ENCODE measurements at regions not wholly inside any gene's neighbourhood (a gene's known extent, or its start where the extent isn't known, plus 50 kb on each side); places are given as distances from the start of the nearest gene placed in this dataset.

- no peaks in the 10 kb centered on the region for H3K4me1 Mint-ChIP-seq (ENCODE audit: low read depth, unreplicated experiment)
- no peaks in the 10 kb centered on the region for H3K36me3 Mint-ChIP-seq (ENCODE audit: insufficient read depth, unreplicated experiment)
- intact Hi-C loops (cut with micrococcal nuclease; ENCODE audit: unreplicated experiment), result no loop called here
- DNase-seq, result no peak
- H3K9me3 Mint-ChIP-seq (ENCODE audit: low read depth, unreplicated experiment), result no peaks in the 10 kb centered on the region
- TF ChIP-seq CTCF (IDR thresholded peaks at IDR 0.05; ENCODE audit: unreplicated experiment), result no peak
- no peak overlapping the region for H3K27ac Mint-ChIP-seq (ENCODE audit: unreplicated experiment)
- no TSS peak for BruUV-seq (replicated peaks)
- no peak overlapping the region for H3K4me3 Mint-ChIP-seq (ENCODE audit: low read depth, unreplicated experiment)
- CTCF ChIA-PET, result interaction anchor here (0.6 kb wide), 1 partner anchor 100 kb away, joined by 3 read pairs; no protein-coding TSS in a partner anchor
- no peaks in the 10 kb centered on the region for H3K27me3 Mint-ChIP-seq (ENCODE audit: unreplicated experiment)
These were observed 62.0 kb upstream of the SCIN start for GRCh38 chr7:12508554-12508953.

GRCh38 chr7:12517451-12517850 lies 53.1 kb upstream of the SCIN start:
- intact Hi-C loops (cut with micrococcal nuclease; ENCODE audit: unreplicated experiment), result no loop called here
- CTCF ChIA-PET, result no interaction called here

GRCh38 chr7:12518920-12519681 lies 51.4 kb upstream of the SCIN start:
- CTCF ChIA-PET, result interaction anchor here (0.6 to 1.7 kb wide), 4 partner anchors 9 to 105 kb away, joined by 4 to 6 read pairs (median 5); no protein-coding TSS in a partner anchor

More at GRCh38 chr7:12517451-12517850, 53.1 kb upstream of the SCIN start:
- TF ChIP-seq CTCF (IDR thresholded peaks at IDR 0.05; ENCODE audit: unreplicated experiment), result no peak
- Mint-ChIP-seq H3K4me3 (ENCODE audit: low read depth, unreplicated experiment) (no peak overlapping the region), H3K36me3 (ENCODE audit: insufficient read depth, unreplicated experiment) (no peaks in the 10 kb centered on the region), H3K4me1 (ENCODE audit: low read depth, unreplicated experiment) (no peaks in the 10 kb centered on the region), H3K9me3 (ENCODE audit: low read depth, unreplicated experiment) (peaks cover 11% of the 10 kb centered on the region), H3K27me3 (ENCODE audit: unreplicated experiment) (no peaks in the 10 kb centered on the region), H3K27ac (ENCODE audit: unreplicated experiment) (no peak overlapping the region)
- no peak for DNase-seq
- no TSS peak for BruUV-seq (replicated peaks)

GRCh38 chr7:12519682-12520009 lies 50.9 kb upstream of the SCIN start:
- no peak for DNase-seq
- Mint-ChIP-seq H3K36me3 (ENCODE audit: insufficient read depth, unreplicated experiment) (no peaks in the 10 kb centered on the region), H3K27ac (ENCODE audit: unreplicated experiment) (no peak overlapping the region), H3K4me3 (ENCODE audit: low read depth, unreplicated experiment) (no peak overlapping the region), H3K9me3 (ENCODE audit: low read depth, unreplicated experiment) (peaks cover 9% of the 10 kb centered on the region), H3K27me3 (ENCODE audit: unreplicated experiment) (no peaks in the 10 kb centered on the region), H3K4me1 (ENCODE audit: low read depth, unreplicated experiment) (no peaks in the 10 kb centered on the region)
- CTCF ChIA-PET, result interaction anchor here (0.6 to 1.7 kb wide), 4 partner anchors 10 to 104 kb away, joined by 4 to 6 read pairs (median 5); no protein-coding TSS in a partner anchor
- no TSS peak for BruUV-seq (replicated peaks)
- TF ChIP-seq CTCF (IDR thresholded peaks at IDR 0.05; ENCODE audit: unreplicated experiment), result no peak
- intact Hi-C loops (cut with micrococcal nuclease; ENCODE audit: unreplicated experiment), result loop anchor here (5.0 to 10.0 kb wide), 3 partner anchors 168 to 728 kb away; partner anchors contain the start of gene ARL4A

More at GRCh38 chr7:12518920-12519681, 51.4 kb upstream of the SCIN start:
- peak; percentile 46 for DNase-seq
- Mint-ChIP-seq H3K36me3 (ENCODE audit: insufficient read depth, unreplicated experiment) (no peaks in the 10 kb centered on the region), H3K9me3 (ENCODE audit: low read depth, unreplicated experiment) (peaks cover 11% of the 10 kb centered on the region), H3K4me1 (ENCODE audit: low read depth, unreplicated experiment) (no peaks in the 10 kb centered on the region), H3K27me3 (ENCODE audit: unreplicated experiment) (no peaks in the 10 kb centered on the region), H3K4me3 (ENCODE audit: low read depth, unreplicated experiment) (no peak overlapping the region), H3K27ac (ENCODE audit: unreplicated experiment) (no peak overlapping the region)
- peak; percentile 71 for TF ChIP-seq CTCF (IDR thresholded peaks at IDR 0.05; ENCODE audit: unreplicated experiment)
- intact Hi-C loops (cut with micrococcal nuclease; ENCODE audit: unreplicated experiment), result no loop called here
- no TSS peak for BruUV-seq (replicated peaks)
